ENCODE measurements at regions not wholly inside any gene's neighbourhood (a gene's known extent, or its start where the extent isn't known, plus 50 kb on each side); places are given as distances from the start of the nearest gene placed in this dataset.

- DNase-seq: no peak
Observed at GRCh38 chr6:91161246-91161645, 574.4 kb upstream of the MAP3K7 start.

- no peak for DNase-seq
Observed at GRCh38 chr6:91155129-91155785, 568.4 kb upstream of the MAP3K7 start.

GRCh38 chr6:91152824-91153223, 566.0 kb upstream of the MAP3K7 start:
- no peak for DNase-seq

- no peak for DNase-seq
Observed at GRCh38 chr6:91149956-91150705, 563.3 kb upstream of the MAP3K7 start.

- peak in 1 of 2 donors; percentile 8 for DNase-seq
Observed at GRCh38 chr6:91149246-91149955, 562.5 kb upstream of the MAP3K7 start.

- DNase-seq: no peak
Observed at GRCh38 chr6:91144126-91144525, 557.3 kb upstream of the MAP3K7 start.

- DNase-seq: no peak
Observed at GRCh38 chr6:91142154-91142553, 555.3 kb upstream of the MAP3K7 start.

- DNase-seq: peak in 1 of 2 donors; percentile 24
Observed at GRCh38 chr6:91141346-91141745, 554.5 kb upstream of the MAP3K7 start.

GRCh38 chr6:91140449-91140848, 553.6 kb upstream of the MAP3K7 start:
- no peak for DNase-seq

- no peak for DNase-seq
Observed at GRCh38 chr6:91137286-91137685, 550.4 kb upstream of the MAP3K7 start.

- DNase-seq: no peak
Observed at GRCh38 chr6:91135406-91136103, 548.7 kb upstream of the MAP3K7 start.

GRCh38 chr6:91132461-91132860, 545.6 kb upstream of the MAP3K7 start:
- DNase-seq: no peak

- DNase-seq: no peak
Observed at GRCh38 chr6:91130126-91130525, 543.3 kb upstream of the MAP3K7 start.

GRCh38 chr6:91127752-91128151, 540.9 kb upstream of the MAP3K7 start:
- no peak for DNase-seq

GRCh38 chr6:91126876-91127275, 540.0 kb upstream of the MAP3K7 start:
- no peak for DNase-seq

- no peak for DNase-seq
Observed at GRCh38 chr6:91117550-91117949, 530.7 kb upstream of the MAP3K7 start.

- no peak for DNase-seq
Observed at GRCh38 chr6:91114123-91114708, 527.3 kb upstream of the MAP3K7 start.

- no peak for DNase-seq
Observed at GRCh38 chr6:91106083-91106482, 519.2 kb upstream of the MAP3K7 start.

- no peak for DNase-seq
Observed at GRCh38 chr6:91105532-91105931, 518.7 kb upstream of the MAP3K7 start.

- no peak for DNase-seq
Observed at GRCh38 chr6:91099479-91099878, 512.6 kb upstream of the MAP3K7 start.

GRCh38 chr6:91098006-91098405, 511.1 kb upstream of the MAP3K7 start:
- DNase-seq: no peak

GRCh38 chr6:91097364-91097763, 510.5 kb upstream of the MAP3K7 start:
- no peak for DNase-seq
